SJSA1 (cell line): ENCODE measurements at regions not wholly inside any gene's neighbourhood (a gene's known extent, or its start where the extent isn't known, plus 50 kb on each side); places are given as distances from the start of the nearest gene placed in this dataset.
"Not testable (repeated sequence)": the region's sequence is repeated elsewhere in the genome, so short reads cannot be mapped to it uniquely, and the experiment has no call there.

ENCODE experiments used
- DNase-seq, 2 experiments: peaks; one replicate each; pipeline ENCODE4 v3.0.0-alpha.2; 2015 to 2020; ENCODE audit warnings: low spot score in 2 of 2, low read depth in 1 of 2
- H3K27ac ChIP-seq: fragments of 250-450 bp; sonication (Bioruptor Pico); 2 replicates; pipeline ENCODE4 v1.5.1; 2020; ENCODE audit warnings: mild to moderate bottlenecking, moderate library complexity
- H3K27me3 ChIP-seq: fragments of 250-450 bp; sonication (Bioruptor Pico); replicated peaks from 2 replicates; pipeline ENCODE4 v1.5.1; 2020; ENCODE audit warnings: mild to moderate bottlenecking, moderate library complexity
- H3K36me3 ChIP-seq: fragments of 250-450 bp; sonication (Bioruptor Pico); 2 replicates; pipeline ENCODE4 v1.5.1; 2020; ENCODE audit warnings: mild to moderate bottlenecking
- H3K4me1 ChIP-seq: fragments of 250-450 bp; sonication (Bioruptor Pico); replicated peaks from 2 replicates; pipeline ENCODE4 v1.6.1; 2021; ENCODE audit warnings: mild to moderate bottlenecking
- H3K4me3 ChIP-seq: fragments of 250-450 bp; sonication (Bioruptor Pico); 2 replicates; pipeline ENCODE4 v1.5.1; 2020; ENCODE audit warnings: mild to moderate bottlenecking
- H3K9me3 ChIP-seq: fragments of 250-450 bp; sonication (Bioruptor Pico); replicated peaks from 2 replicates; pipeline ENCODE4 v1.5.1; 2020; ENCODE audit warnings: mild to moderate bottlenecking

DNA sequence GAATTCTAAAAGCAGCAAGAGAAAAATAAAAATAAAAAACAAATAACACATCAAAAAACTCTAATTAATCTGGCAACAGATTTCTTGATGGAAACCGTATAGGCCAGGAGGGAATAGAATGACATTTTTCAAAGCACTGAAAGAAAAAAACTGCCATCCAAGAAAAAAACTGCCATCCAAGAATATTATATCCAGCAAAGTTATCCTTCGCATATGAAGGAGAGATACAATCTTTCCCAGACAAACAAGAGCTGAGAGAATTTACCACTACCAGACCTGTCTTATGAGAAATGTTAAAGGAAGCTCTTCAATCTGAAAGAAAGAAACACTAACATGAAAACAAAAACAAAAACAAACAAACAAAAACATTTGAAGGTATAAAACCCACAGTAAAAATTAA, 214.8 kb downstream of the EMP1 start:
- Histone ChIP-seq H3K27me3 (no peaks in the 10 kb centered on the region), H3K4me3 (no peak overlapping the region), H3K36me3 (no peaks in the 10 kb centered on the region), H3K9me3 (no peaks in the 10 kb centered on the region), H3K27ac (no peak overlapping the region), H3K4me1 (no peaks in the 10 kb centered on the region)
- DNase-seq = no peak

GRCh38 chr12:13405961-13406703, 209.6 kb downstream of the EMP1 start:
- no peaks in the 10 kb centered on the region for H3K36me3 ChIP-seq
- no peaks in the 10 kb centered on the region for H3K9me3 ChIP-seq

GRCh38 chr12:13404631-13405473, 208.3 kb downstream of the EMP1 start:
- no peaks in the 10 kb centered on the region for H3K27me3 ChIP-seq
- no peaks in the 10 kb centered on the region for H3K9me3 ChIP-seq
- H3K4me1 ChIP-seq = no peaks in the 10 kb centered on the region
- H3K4me3 ChIP-seq = no peak overlapping the region
- DNase-seq = no peak
- H3K36me3 ChIP-seq = no peaks in the 10 kb centered on the region
- no peak overlapping the region for H3K27ac ChIP-seq

More at GRCh38 chr12:13405961-13406703, 209.6 kb downstream of the EMP1 start:
- Histone ChIP-seq H3K27ac (no peak overlapping the region), H3K27me3 (no peaks in the 10 kb centered on the region), H3K4me1 (no peaks in the 10 kb centered on the region), H3K4me3 (no peak overlapping the region)
- no peak for DNase-seq

GRCh38 chr12:13404111-13404628, 207.6 kb downstream of the EMP1 start:
- no peaks in the 10 kb centered on the region for H3K36me3 ChIP-seq
- H3K9me3 ChIP-seq = no peaks in the 10 kb centered on the region
- H3K4me1 ChIP-seq = no peaks in the 10 kb centered on the region
- no peak for DNase-seq
- H3K4me3 ChIP-seq = no peak overlapping the region
- H3K27me3 ChIP-seq = no peaks in the 10 kb centered on the region
- no peak overlapping the region for H3K27ac ChIP-seq

GRCh38 chr12:13391375-13391774, 194.8 kb downstream of the EMP1 start:
- H3K27ac ChIP-seq, H3K9me3 ChIP-seq, H3K4me1 ChIP-seq, H3K27me3 ChIP-seq, H3K36me3 ChIP-seq, DNase-seq, H3K4me3 ChIP-seq: not testable (repeated sequence)

DNA sequence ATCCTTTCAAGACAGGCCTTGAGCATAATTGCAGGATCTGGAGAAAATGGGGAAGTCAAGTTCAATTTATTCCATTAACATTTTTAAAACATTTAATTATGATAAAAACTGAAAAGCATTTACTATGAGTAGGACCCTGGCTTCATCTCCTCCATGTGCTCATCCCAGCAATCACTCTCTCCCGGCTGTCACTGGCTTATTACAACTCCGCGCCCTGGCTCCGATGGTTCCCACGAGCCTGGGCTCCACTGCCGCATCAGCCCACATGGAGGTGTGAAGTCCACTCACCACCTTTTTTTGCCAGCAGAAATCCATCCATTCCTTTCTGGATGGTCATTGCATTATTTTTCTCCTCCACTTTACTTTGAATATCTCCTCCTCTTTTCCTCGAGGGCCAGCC, 194.4 kb downstream of the EMP1 start:
- no peak for DNase-seq
- Histone ChIP-seq H3K4me1 (no peaks in the 10 kb centered on the region), H3K36me3 (no peaks in the 10 kb centered on the region), H3K27ac (no peak overlapping the region), H3K4me3 (no peak overlapping the region), H3K9me3 (no peaks in the 10 kb centered on the region), H3K27me3 (no peaks in the 10 kb centered on the region)

GRCh38 chr12:13390381-13390861, 193.9 kb downstream of the EMP1 start:
- Histone ChIP-seq H3K9me3 (no peaks in the 10 kb centered on the region), H3K4me1 (no peaks in the 10 kb centered on the region), H3K36me3 (no peaks in the 10 kb centered on the region), H3K27me3 (no peaks in the 10 kb centered on the region), H3K27ac (no peak overlapping the region), H3K4me3 (no peak overlapping the region)
- DNase-seq = no peak

GRCh38 chr12:13387101-13387500, 190.6 kb downstream of the EMP1 start:
- H3K4me3 ChIP-seq = no peak overlapping the region
- H3K4me1 ChIP-seq = no peaks in the 10 kb centered on the region
- DNase-seq = no peak
- H3K27ac ChIP-seq = no peak overlapping the region
- 0 out of 2 replicates have a peak, but pooled peaks cover 2% of the 10 kb centered on the region for H3K27me3 ChIP-seq
- H3K9me3 ChIP-seq = no peaks in the 10 kb centered on the region
- H3K36me3 ChIP-seq = no peaks in the 10 kb centered on the region

DNA sequence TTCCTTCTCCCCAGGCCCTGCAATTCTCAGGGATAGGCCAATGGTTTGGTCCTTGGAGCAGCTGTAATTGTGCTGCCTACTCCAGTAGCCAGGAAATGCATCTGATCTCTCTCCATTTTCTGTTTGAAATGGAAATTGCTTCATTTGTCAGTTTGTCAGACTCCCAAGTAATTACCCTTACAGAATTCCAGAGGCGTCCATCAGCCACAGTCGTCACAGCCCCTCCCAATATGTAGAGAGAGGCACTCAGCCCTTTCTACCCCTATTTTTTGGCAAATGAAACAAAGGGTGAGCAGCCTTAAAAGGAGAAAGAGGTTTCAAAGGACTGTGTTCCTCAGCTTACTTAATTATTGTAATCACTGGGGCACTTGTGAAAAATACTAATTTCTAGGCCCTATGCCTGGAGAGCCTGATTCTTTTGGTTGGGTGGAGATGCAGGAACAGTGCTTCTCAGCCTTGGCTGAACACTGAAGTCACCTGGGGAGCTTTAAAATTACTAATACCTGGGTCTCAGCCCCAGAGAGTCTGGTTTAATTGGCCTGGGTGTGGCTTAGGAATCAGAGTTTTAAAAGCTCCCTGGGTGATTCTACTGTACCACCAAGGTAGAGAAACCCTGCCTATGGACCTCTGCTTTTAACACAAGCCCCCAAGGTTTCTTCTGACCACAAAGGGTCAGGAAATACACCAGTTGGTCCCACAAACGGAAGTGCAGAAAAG, 190.0 kb downstream of the EMP1 start:
- Histone ChIP-seq H3K27ac (no peak overlapping the region), H3K9me3 (no peaks in the 10 kb centered on the region), H3K27me3 (peaks cover 2% of the 10 kb centered on the region; the same call in 1 of the 2 replicates), H3K4me3 (no peak overlapping the region), H3K4me1 (no peaks in the 10 kb centered on the region), H3K36me3 (no peaks in the 10 kb centered on the region)
- no peak for DNase-seq

GRCh38 chr12:13383379-13383778, 186.9 kb downstream of the EMP1 start:
- Histone ChIP-seq H3K27me3 (peaks cover 2% of the 10 kb centered on the region; the same call in 1 of the 2 replicates), H3K4me1 (no peaks in the 10 kb centered on the region), H3K4me3 (no peak overlapping the region), H3K36me3 (no peaks in the 10 kb centered on the region), H3K27ac (no peak overlapping the region), H3K9me3 (no peaks in the 10 kb centered on the region)
- no peak for DNase-seq

DNA sequence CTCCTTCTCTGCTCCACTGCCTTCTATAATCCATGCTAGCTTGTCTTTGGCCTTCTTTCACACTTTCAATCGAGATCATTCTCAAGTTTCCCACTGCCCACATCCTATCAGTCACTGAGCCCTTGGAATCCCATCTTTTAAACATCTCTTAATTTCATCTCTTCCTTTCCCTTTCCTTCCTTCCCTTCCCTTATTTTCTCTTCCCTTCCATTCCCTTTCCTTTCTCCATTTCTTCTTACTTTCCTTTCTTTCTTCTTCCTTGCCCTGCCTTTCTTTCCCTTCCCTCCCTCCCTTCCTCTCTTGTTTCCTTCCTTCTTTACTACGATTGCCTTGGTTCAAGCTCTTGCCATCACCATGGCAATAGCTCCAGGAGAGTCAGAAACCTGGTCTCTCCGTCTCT, 183.8 kb downstream of the EMP1 start:
- peaks cover 2% of the 10 kb centered on the region; the same call in 1 of the 2 replicates for H3K9me3 ChIP-seq
- no peak for DNase-seq
- no peaks in the 10 kb centered on the region for H3K36me3 ChIP-seq
- peaks cover 7% of the 10 kb centered on the region; the same call in 1 of the 2 replicates for H3K4me1 ChIP-seq
- H3K4me3 ChIP-seq = no peak overlapping the region
- peaks cover 2% of the 10 kb centered on the region; the same call in 1 of the 2 replicates for H3K27me3 ChIP-seq
- H3K27ac ChIP-seq = no peak overlapping the region

DNA sequence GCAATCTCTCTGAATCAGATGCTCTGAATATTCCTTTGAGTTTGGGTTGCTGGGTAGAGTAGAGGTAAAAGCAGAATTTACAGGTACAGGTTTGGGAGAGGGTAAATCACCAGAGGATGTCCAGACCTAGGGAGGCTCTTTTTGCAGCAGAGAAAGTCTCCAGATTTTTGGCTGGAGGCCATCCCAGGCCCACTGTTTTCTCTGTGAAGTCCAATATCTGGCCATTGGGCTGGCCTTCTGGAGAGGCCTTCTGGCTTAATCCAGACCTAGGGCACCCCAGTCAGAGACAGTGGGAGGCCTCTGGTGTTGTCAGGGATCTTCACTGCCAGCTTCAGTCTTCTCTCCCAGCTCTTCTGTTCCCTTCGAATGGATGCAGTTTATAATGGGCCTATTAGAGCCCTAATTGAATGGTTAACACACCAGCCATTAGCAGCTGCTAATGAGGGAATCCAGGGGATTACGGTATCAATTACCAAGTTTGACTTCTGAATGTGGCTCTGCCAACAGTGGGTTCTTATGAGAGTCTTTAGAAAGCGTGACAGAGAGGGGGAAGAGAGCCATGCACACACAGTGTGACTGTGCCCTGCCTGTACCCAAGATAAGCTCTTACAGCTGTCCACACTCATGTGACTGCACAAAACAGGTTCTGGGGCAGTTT, 183.1 kb downstream of the EMP1 start:
- H3K4me3 ChIP-seq = no peak overlapping the region
- no peaks in the 10 kb centered on the region for H3K36me3 ChIP-seq
- no peak overlapping the region for H3K27ac ChIP-seq
- H3K27me3 ChIP-seq = peaks cover 1% of the 10 kb centered on the region; the same call in 1 of the 2 replicates
- H3K9me3 ChIP-seq = peaks cover 2% of the 10 kb centered on the region; the same call in 1 of the 2 replicates
- peaks cover 7% of the 10 kb centered on the region; the same call in 1 of the 2 replicates for H3K4me1 ChIP-seq
- no peak for DNase-seq

DNA sequence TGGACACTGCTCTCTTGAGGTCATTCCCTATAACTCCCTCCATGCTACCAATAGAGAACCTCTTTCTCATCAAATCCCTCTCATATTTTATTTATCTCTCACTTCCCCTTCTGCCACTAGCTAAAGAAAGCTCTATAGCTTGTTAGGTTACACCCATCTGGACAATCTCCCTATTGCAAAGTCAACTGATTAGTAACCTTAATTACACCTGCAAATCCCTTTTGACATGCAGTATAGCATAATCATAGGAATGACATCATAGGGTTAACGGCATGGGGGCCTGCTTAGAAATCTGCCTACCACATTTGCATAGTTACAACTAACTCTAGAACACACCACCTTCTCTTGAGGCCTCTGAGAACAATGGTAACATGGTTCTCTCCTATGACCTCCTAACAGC, 181.2 kb downstream of the EMP1 start:
- no peaks in the 10 kb centered on the region; the same call in 1 of the 2 replicates for H3K27me3 ChIP-seq
- H3K4me1 ChIP-seq = peaks cover 7% of the 10 kb centered on the region; the same call in 1 of the 2 replicates

More for the DNA sequence above, 181.2 kb downstream of the EMP1 start:
- no peak overlapping the region for H3K27ac ChIP-seq
- no peak overlapping the region for H3K4me3 ChIP-seq
- DNase-seq = no peak
- H3K9me3 ChIP-seq = peaks cover 2% of the 10 kb centered on the region; the same call in 1 of the 2 replicates
- H3K36me3 ChIP-seq = no peaks in the 10 kb centered on the region
